Suppressor macrophage treated with lipopolysaccharide for 4 hours (primary cell): ENCODE measurements at regions not wholly inside any gene's neighbourhood (a gene's known extent, or its start where the extent isn't known, plus 50 kb on each side); places are given as distances from the start of the nearest gene placed in this dataset.
"Not testable (repeated sequence)": the region's sequence is repeated elsewhere in the genome, so short reads cannot be mapped to it uniquely, and the experiment has no call there.

Experiments used
- DNase-seq: peaks from one replicate; pipeline ENCODE4 v3.0.0-alpha.2; 2020

DNA sequence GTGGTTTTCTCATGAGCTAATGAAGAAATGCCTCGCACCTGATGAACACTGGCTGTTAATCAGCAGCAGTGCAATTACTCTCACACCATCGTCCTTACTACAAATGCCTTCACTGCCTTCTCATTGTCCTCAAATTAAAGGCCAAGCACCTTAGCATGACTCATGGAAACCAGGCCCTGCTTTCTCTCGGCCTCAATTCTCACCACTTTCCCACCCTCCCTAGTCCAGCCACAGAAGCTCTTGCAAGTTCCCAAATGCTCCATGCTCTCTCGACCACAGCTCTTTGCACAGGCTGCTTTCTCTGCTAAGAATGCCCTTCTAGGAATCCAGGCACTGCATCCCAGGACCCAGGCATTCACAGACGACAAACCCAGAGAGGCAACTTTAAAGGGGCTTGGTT is 94.6 kb upstream of the KLF4 start:
- no peak for DNase-seq

- DNase-seq: no peak
These were observed 87.7 kb upstream of the KLF4 start for GRCh38 chr9:107577140-107577776.

DNA sequence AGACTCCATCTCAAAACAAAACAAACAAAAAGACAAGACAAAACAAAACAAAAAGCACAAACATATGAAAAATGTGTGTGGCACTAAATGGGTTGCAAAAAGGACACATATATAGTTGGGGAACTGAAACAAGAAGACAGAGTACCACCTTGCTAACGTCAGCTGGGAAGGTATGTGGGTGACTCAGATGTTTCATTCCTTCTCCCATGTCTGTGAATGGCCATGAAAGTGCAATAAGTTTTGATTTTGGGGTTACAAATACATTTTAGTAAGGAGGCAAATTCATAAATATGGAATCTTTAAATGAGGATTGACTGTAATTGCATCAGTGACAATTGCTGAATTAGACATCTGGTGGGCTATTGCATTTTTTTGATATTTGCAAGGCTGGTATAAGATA is 81.6 kb upstream of the KLF4 start:
- DNase-seq: no peak

DNA sequence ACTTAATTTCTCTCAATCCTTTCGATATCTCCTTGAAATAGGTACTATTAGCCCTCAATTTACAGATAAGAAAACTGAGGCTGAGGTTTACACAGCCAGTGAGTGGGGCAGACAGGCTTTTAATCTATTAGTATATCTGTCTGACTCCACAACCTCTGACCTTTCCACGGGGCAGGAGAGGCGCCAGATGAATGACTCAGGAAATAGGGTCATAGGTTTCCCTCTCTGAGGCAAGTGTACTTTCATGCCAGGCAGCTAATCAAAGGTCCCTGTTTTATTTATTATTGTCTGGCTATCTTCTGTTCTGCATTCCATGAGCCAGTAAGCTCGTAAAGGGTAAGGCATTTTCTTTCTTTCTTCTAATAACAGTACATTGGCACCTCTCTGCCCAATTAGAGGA is 79.6 kb upstream of the KLF4 start:
- DNase-seq: no peak

GRCh38 chr9:107568406-107568805 is 78.8 kb upstream of the KLF4 start:
- DNase-seq: not testable (repeated sequence)

DNA sequence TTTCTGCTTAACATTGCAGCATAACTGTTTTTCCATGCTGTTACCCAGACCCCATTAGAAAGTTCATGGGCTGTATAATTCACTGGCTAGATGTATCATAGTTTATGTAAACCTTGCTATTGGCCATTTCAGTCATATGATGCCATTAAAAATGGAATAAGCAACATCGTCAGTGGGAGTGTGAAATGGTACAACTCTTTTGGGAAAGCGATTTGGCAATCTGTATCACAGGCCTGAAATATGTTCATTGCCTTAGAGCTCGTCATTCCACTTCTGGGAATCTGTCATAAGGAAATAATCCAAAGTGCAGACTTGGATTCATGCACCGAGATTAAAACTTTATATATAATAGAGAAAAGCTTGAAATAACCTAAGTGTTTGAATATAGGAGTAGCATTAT is 77.9 kb upstream of the KLF4 start:
- DNase-seq: no peak

- DNase-seq: no peak
These were observed 77.1 kb upstream of the KLF4 start for GRCh38 chr9:107566611-107567061.

GRCh38 chr9:107562798-107563197 is 73.2 kb upstream of the KLF4 start:
- DNase-seq: no peak

GRCh38 chr9:107559494-107560086 is 70.0 kb upstream of the KLF4 start:
- no peak for DNase-seq

DNA sequence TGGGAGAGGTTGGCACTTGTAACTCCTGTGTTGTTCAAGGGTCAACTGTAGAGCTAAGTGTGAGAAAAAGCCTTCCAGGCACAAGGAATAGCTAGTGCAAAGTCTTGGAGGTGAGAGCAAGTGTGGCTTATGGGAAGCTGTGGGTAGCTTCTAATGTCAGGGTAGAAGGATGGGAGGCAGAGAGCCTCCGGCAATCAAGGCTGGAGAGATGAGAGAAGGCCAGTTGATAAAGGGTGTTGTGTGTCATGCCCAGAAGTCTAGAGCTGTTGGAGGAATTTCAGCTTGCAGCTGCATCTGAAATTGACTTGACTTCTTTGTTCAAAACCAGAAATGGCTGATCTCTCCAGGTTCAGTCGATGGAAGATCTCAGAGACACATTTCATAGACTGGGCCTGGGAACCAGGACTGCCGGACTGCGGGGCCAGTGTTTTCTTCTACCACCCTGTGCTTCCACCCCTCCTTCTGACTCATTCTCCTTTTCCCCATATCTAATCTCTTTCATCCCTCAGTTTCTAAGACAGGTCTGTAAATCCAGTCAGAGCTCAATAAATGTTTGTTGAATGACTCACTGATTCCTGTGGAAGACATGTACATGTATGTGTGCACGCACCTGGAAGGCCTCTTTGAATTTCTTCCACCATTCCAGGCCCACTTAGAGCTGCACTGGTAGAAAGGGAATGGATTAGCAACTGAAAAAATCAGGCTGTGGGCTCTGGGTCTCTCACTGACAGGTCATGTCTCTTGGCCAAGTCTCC is 67.8 kb upstream of the KLF4 start:
- DNase-seq: no peak

- no peak for DNase-seq
These were observed 65.1 kb upstream of the KLF4 start for GRCh38 chr9:107554636-107555035.

DNA sequence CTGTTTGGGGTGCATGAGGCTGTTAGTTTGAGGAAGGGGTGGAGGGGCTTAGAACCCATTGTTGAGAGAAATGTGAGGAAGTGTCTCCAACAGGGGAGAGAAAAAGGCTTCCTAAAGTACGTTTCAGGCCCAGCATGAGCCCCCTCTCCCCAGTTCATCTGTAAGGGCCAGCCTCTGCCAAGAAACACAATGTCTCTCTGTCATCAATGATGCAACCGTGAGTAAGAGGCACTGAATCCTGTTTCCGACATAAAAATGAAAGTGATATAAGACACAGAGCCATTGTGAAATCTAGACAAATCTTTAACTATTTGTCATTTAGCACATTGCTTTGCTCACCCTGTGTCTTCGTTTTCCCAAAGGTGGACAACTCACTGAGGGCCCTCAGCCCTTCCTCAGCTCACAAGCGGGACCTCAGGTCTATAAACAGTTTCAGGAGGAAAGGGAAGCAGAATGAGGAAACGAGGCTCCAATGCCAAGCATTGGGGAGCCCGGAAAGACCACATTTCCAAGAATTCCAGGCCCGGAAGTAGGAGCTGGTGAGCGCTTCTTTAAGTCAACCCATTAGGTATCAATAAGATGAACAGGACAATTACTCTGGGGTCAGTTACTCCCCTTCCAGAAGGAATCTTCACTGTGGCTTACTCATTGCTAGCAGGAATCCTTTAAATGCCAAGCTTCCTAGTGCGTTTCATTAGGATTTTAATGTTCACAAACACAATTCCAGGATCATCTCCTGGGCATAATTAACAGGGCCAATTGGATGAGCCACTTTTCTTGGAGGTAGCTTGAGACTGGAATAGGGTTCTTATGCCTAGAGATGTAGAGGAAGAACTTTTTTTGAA is 59.0 kb upstream of the KLF4 start:
- DNase-seq: peak; percentile 94

GRCh38 chr9:107547772-107548297 is 58.3 kb upstream of the KLF4 start:
- DNase-seq: no peak

DNA sequence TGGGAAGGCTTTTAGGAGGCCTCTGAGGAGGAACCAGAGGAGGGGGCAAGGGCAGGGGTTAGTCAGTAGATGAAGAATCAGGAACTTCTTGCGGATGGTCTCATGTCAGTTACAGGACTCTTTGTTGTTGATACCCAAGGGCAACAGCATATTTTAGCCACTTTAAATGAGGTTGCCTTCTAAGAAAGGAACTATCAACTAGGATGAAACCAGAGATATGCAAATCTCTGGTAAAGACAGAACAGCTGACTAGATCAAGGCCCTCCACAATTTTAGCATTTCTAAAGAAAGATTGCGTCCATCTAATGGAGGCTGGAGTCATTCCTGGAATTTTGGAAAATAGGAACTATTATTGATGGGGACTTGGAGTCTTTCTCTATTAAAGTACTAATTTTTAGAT is 57.7 kb upstream of the KLF4 start:
- no peak for DNase-seq

DNA sequence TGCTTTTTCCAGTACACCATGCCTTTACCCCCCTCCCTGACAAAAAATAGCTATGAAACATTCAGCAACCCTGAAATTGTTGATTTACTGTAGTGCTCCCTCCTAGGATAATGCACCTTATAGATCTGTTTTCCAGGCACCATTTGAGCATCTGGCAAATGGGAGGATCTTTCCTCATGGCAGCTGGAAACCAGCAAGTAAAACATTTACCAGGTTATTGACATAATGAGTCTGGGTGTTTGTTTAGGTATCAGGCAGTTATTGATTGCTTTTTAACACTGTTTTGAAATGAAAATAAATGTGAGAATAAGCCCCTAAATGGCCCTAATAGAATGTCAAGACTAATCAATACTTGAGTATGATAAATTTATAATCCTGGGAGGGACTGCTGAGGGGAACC is 57.3 kb upstream of the KLF4 start:
- no peak for DNase-seq

DNA sequence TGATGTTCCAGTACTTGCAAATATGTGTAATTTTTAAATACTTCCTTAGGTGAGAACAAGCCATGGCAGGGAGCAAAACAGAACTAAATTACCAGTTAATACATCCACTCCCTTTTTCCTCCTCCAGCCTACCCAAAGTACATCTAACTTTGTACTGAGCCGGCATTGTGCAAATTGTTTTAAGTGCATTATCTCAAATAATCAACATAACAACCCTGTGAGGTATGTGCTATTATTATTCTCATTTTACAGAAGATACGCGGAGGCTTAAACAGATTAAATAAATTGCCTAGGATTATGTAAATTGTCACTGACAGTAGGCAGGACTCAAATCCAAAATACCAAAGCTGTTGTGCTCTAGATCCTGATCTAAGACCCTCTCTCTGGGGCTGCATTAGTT is 55.5 kb upstream of the KLF4 start:
- DNase-seq: no peak

GRCh38 chr9:107542411-107543157 is 53.0 kb upstream of the KLF4 start:
- peak; percentile 28 for DNase-seq

DNA sequence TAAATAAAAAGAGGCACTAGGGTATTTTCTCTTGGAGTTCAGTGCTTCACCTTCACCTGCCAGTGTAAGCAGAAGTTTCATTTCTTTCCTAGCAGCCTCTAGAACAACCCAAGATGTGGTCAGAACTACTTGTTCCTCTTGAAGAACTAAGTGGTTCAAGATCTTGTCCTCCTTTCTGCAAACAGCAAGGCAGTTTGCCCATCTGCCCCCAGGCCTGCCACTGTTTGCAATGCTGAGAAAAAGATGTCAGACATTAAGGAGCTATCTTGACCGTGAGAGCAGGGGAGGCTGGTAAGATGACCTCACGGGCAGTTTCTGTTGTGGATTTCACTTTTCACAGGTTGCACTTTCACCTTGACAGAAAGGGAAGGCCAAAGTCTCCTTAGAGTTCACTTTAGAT is 52.0 kb upstream of the KLF4 start:
- no peak for DNase-seq

DNA sequence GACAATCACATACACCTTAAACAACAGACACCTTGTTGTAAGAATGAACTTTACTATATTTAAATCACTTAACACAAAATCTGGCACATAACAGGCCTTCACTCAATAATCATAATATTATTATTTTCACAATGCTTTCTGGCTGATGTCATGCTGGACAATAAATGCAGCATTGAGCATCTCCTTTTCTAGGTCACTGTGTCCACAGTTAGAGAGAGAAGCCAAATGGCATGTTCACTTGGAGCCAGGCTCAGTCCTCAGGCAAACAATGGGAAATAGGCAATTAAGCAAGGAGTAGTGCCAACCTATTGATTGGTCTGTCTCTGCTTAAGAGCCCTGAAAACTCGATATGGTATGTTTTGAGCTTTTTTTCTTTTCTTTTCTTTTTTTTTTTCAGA is 50.6 kb upstream of the KLF4 start:
- no peak for DNase-seq

GRCh38 chr9:107539427-107540163 is 50.0 kb upstream of the KLF4 start:
- no peak for DNase-seq
